HUES6 (cell line): ENCODE measurements at regions not wholly inside any gene's neighbourhood (a gene's known extent, or its start where the extent isn't known, plus 50 kb on each side); places are given as distances from the start of the nearest gene placed in this dataset.

Source experiments
- H3K27ac ChIP-seq: 2 replicates; pipeline ENCODE4 v1.7.0; 2013; ENCODE audit warnings: low read depth, mild to moderate bottlenecking, low read length, inconsistent platforms
- H3K27me3 ChIP-seq: 2 replicates; pipeline ENCODE4 v1.6.1; 2013; ENCODE audit warnings: low read length; ENCODE audit not compliant: control insufficient read depth, insufficient read depth
- H3K36me3 ChIP-seq: 2 replicates; pipeline ENCODE4 v1.6.1; 2013; ENCODE audit warnings: low read length; ENCODE audit not compliant: control insufficient read depth, insufficient read depth
- H3K4me1 ChIP-seq: 2 replicates; pipeline ENCODE4 v1.6.1; 2013; ENCODE audit warnings: low read length; ENCODE audit not compliant: control insufficient read depth, insufficient read depth
- H3K4me3 ChIP-seq: 2 replicates; pipeline ENCODE4 v1.5.1; 2013; ENCODE audit warnings: low read depth, low read length
- H3K9ac ChIP-seq: one replicate; pipeline ENCODE4 v1.6.1; 2013; ENCODE audit warnings: mild to moderate bottlenecking, low read length
- H3K9me3 ChIP-seq: 2 replicates; pipeline ENCODE4 v1.6.1; 2013; ENCODE audit warnings: low read depth, low read length; ENCODE audit not compliant: control insufficient read depth, insufficient read depth

- no peak overlapping the region for H3K4me3 ChIP-seq
- H3K9me3 ChIP-seq: peaks cover 5% of the 10 kb centered on the region; the same call in 1 of the 2 replicates
- no peak overlapping the region for H3K9ac ChIP-seq
- no peak overlapping the region for H3K27ac ChIP-seq
- no peaks in the 10 kb centered on the region for H3K27me3 ChIP-seq
- H3K4me1 ChIP-seq: 0 out of 2 replicates have a peak, but pooled peaks cover 5% of the 10 kb centered on the region
- no peaks in the 10 kb centered on the region for H3K36me3 ChIP-seq
Measured at GRCh38 chr1:234845836-234846235, 235.9 kb upstream of the IRF2BP2 start.

DNA sequence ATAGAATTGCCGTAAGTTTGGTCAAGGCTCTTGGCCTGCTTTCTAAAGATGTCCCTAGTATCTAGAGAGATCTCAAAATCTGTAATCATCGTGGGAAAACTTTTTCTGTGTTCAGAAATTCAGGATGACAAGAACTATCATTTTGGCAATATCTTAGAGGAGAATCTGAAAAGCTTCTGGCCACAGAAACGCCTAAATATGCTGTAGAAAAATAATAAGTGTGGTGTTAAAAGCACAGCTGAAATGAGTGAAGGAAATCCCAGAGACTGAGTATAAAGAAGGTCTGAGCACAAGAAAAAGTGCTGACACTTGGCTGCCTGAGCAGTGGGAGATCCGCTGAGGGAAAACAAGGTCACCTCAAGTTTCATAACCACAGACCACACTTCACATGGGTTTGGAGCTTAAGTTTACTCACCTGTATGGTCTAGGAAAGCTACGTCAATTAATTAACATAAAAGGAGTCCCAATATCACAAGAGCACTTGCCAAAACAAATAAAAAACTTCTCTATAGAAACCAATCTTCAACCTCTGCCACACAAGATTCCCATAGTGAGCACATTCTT, 235.2 kb upstream of the IRF2BP2 start:
- Histone ChIP-seq H3K36me3 (no peaks in the 10 kb centered on the region), H3K4me1 (0 out of 2 replicates have a peak, but pooled peaks cover 5% of the 10 kb centered on the region), H3K27ac (no peak overlapping the region), H3K27me3 (no peaks in the 10 kb centered on the region), H3K4me3 (no peak overlapping the region), H3K9ac (no peak overlapping the region), H3K9me3 (peaks cover 10% of the 10 kb centered on the region)

- H3K9me3 ChIP-seq: peaks cover 15% of the 10 kb centered on the region
- no peaks in the 10 kb centered on the region for H3K27me3 ChIP-seq
- no peak overlapping the region for H3K9ac ChIP-seq
- H3K36me3 ChIP-seq: no peaks in the 10 kb centered on the region
- no peak overlapping the region for H3K27ac ChIP-seq
- H3K4me1 ChIP-seq: 0 out of 2 replicates have a peak, but pooled peaks cover 5% of the 10 kb centered on the region
- H3K4me3 ChIP-seq: no peak overlapping the region
Measured at GRCh38 chr1:234844479-234845031, 234.6 kb upstream of the IRF2BP2 start.

DNA sequence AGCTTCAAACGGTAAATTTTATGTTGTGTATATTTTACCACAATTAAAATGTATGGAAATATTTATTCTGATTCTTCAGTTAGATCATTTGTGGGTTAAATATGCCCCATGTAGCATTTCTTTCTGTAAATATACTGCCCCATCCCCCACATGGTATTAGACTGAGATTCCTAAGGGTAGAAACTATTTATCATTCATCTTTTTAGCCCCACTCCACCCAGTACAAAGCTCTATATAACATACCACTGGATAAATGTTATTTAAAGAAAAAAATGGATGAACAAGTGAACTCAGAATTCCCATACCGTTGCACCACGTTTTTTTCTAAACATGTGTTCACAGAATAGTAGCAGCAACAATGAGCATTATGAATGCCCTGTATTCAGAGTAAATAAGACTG, 234.0 kb upstream of the IRF2BP2 start:
- Histone ChIP-seq H3K27me3 (no peaks in the 10 kb centered on the region), H3K9me3 (peaks cover 19% of the 10 kb centered on the region), H3K27ac (no peak overlapping the region), H3K4me3 (no peak overlapping the region), H3K36me3 (no peaks in the 10 kb centered on the region), H3K4me1 (0 out of 2 replicates have a peak, but pooled peaks cover 5% of the 10 kb centered on the region), H3K9ac (no peak overlapping the region)

DNA sequence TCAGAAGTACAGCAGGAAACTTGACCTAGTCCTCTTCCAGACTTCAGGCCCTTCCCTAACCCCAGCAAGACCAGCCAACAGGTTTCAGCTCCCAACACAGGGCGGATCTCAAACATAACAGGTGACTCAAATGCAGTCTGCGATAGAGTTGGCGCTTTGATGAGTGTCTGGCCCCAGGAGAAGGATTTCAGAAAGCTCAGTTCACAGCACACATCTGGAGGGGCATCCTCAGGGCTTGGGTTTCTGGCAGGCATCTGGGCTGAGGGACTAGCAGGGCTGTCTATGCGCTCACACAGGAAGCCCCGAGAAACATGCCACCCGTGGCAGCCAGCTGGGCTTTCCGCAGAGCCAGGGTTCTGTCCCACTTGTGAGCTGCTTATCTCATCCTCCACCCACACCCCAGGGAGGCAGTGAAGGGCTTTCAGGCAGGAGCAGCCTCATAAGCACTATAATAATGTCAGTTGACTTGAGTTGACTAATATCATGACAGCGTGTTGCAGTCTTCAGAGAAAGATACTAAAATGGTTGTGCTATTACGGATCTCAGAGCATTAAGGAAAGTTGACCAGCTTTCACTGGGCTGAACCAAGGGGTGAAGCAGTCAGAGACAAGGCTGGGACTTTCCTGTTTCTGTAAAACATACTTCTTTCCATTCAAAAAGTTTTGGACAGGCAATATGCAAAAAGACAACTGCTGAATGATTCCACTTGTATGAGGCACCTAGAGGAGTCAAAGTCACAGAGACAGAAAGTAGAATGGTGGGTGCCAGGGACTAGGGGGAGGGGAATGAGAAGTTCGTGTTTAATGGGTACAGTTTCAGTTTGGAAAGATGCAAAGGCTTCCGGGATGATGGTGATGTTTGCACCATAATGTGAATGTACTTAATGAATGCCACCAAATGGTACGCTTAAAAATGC, 233.0 kb upstream of the IRF2BP2 start:
- no peak overlapping the region for H3K27ac ChIP-seq
- no peaks in the 10 kb centered on the region for H3K36me3 ChIP-seq
- no peak overlapping the region for H3K4me3 ChIP-seq
- H3K27me3 ChIP-seq: no peaks in the 10 kb centered on the region
- no peak overlapping the region for H3K9ac ChIP-seq
- 0 out of 2 replicates have a peak, but pooled peaks cover 5% of the 10 kb centered on the region for H3K4me1 ChIP-seq
- peaks cover 19% of the 10 kb centered on the region for H3K9me3 ChIP-seq

- peaks cover 19% of the 10 kb centered on the region for H3K9me3 ChIP-seq
- H3K36me3 ChIP-seq: no peaks in the 10 kb centered on the region
- no peaks in the 10 kb centered on the region for H3K27me3 ChIP-seq
- 0 out of 2 replicates have a peak, but pooled peaks cover 5% of the 10 kb centered on the region for H3K4me1 ChIP-seq
- no peak overlapping the region for H3K4me3 ChIP-seq
- H3K9ac ChIP-seq: no peak overlapping the region
- H3K27ac ChIP-seq: no peak overlapping the region
Measured at GRCh38 chr1:234841710-234842231, 231.8 kb upstream of the IRF2BP2 start.

- 0 out of 2 replicates have a peak, but pooled peaks cover 5% of the 10 kb centered on the region for H3K4me1 ChIP-seq
- no peak overlapping the region for H3K27ac ChIP-seq
- H3K4me3 ChIP-seq: no peak overlapping the region
- H3K36me3 ChIP-seq: no peaks in the 10 kb centered on the region
- H3K27me3 ChIP-seq: no peaks in the 10 kb centered on the region
- H3K9ac ChIP-seq: no peak overlapping the region
- H3K9me3 ChIP-seq: peaks cover 19% of the 10 kb centered on the region
Measured at GRCh38 chr1:234841281-234841680, 231.3 kb upstream of the IRF2BP2 start.

- Histone ChIP-seq H3K4me3 (no peak overlapping the region), H3K36me3 (no peaks in the 10 kb centered on the region), H3K27me3 (no peaks in the 10 kb centered on the region), H3K27ac (no peak overlapping the region), H3K9me3 (peaks cover 19% of the 10 kb centered on the region), H3K9ac (no peak overlapping the region), H3K4me1 (0 out of 2 replicates have a peak, but pooled peaks cover 5% of the 10 kb centered on the region)
Measured at GRCh38 chr1:234840843-234841242, 230.9 kb upstream of the IRF2BP2 start.

- H3K27me3 ChIP-seq: no peaks in the 10 kb centered on the region
Measured at GRCh38 chr1:234840253-234840652, 230.3 kb upstream of the IRF2BP2 start.

DNA sequence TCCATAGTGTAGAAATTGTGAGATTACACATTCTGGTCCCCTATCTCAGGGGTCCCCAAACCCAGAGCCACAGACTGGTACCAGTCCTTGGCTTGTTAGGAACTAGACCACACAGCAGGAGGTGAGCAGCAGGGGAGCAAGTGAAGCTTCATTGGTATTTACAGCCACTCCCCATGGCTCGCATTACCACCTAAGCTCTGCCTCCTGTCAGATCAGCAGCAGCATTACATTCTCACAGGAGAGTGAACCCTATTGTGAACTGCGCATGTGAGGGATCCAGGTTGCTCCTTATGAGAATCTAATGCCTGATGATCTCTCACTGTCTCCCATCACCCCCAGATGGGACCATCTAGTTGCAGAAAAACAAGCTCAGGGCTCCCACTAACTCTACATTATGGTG, 229.7 kb upstream of the IRF2BP2 start:
- H3K36me3 ChIP-seq: no peaks in the 10 kb centered on the region
- no peak overlapping the region for H3K9ac ChIP-seq
- no peak overlapping the region for H3K27ac ChIP-seq
- H3K4me1 ChIP-seq: 0 out of 2 replicates have a peak, but pooled peaks cover 5% of the 10 kb centered on the region
- no peaks in the 10 kb centered on the region for H3K27me3 ChIP-seq
- H3K4me3 ChIP-seq: no peak overlapping the region
- H3K9me3 ChIP-seq: peaks cover 17% of the 10 kb centered on the region

More at GRCh38 chr1:234840253-234840652, 230.3 kb upstream of the IRF2BP2 start:
- Histone ChIP-seq H3K4me3 (no peak overlapping the region), H3K9ac (no peak overlapping the region), H3K4me1 (0 out of 2 replicates have a peak, but pooled peaks cover 5% of the 10 kb centered on the region), H3K36me3 (no peaks in the 10 kb centered on the region), H3K27ac (no peak overlapping the region), H3K9me3 (peaks cover 18% of the 10 kb centered on the region)
